CD4-positive, alpha-beta T cell treated with Interferon alpha-2 for 1 hour (primary cell): ENCODE measurements at regions not wholly inside any gene's neighbourhood (a gene's known extent, or its start where the extent isn't known, plus 50 kb on each side); places are given as distances from the start of the nearest gene placed in this dataset.
A peak's percentile ranks its signal among the peaks of the same experiment; 100 is the strongest.
"Not testable (repeated sequence)": the region's sequence is repeated elsewhere in the genome, so short reads cannot be mapped to it uniquely, and the experiment has no call there.

Source experiments
- DNase-seq, 2 donors: peaks; one replicate each; pipeline ENCODE4 v3.0.0-alpha.2; 2020 to 2022

GRCh38 chr21:14321042-14321441 is 61.9 kb downstream of the HSPA13 start:
- DNase-seq, result no peak

- no peak for DNase-seq
These were observed 63.1 kb downstream of the HSPA13 start for GRCh38 chr21:14319805-14320204.

- no peak for DNase-seq
These were observed 64.4 kb downstream of the HSPA13 start for GRCh38 chr21:14318578-14318977.

- no peak for DNase-seq
These were observed 65.4 kb downstream of the HSPA13 start for GRCh38 chr21:14317507-14317906.

GRCh38 chr21:14313300-14313699 is 69.6 kb downstream of the HSPA13 start:
- no peak for DNase-seq

GRCh38 chr21:14312871-14313270 is 70.1 kb downstream of the HSPA13 start:
- no peak for DNase-seq

GRCh38 chr21:14308234-14308633 is 74.7 kb downstream of the HSPA13 start:
- DNase-seq, result no peak

GRCh38 chr21:14306126-14306907 is 76.6 kb downstream of the HSPA13 start:
- peak in 1 of 2 donors; percentile 3 for DNase-seq

- DNase-seq, result no peak
These were observed 79.0 kb downstream of the HSPA13 start for GRCh38 chr21:14303731-14304488.

GRCh38 chr21:14300074-14300473 is 82.9 kb downstream of the HSPA13 start:
- DNase-seq, result no peak

GRCh38 chr21:14290576-14290975 is 74.6 kb downstream of the RBM11 start:
- DNase-seq, result no peak

GRCh38 chr21:14288922-14289321 is 73.0 kb downstream of the RBM11 start:
- no peak for DNase-seq

GRCh38 chr21:14285147-14285761 is 69.3 kb downstream of the RBM11 start:
- DNase-seq, result no peak

- no peak for DNase-seq
These were observed 68.5 kb downstream of the RBM11 start for GRCh38 chr21:14284481-14284880.

GRCh38 chr21:14281188-14281900 is 65.4 kb downstream of the RBM11 start:
- DNase-seq, result not testable (repeated sequence)
